Cardiac fibroblast (primary cell): ENCODE measurements at regions not wholly inside any gene's neighbourhood (a gene's known extent, or its start where the extent isn't known, plus 50 kb on each side); places are given as distances from the start of the nearest gene placed in this dataset.
A peak's percentile ranks its signal among the peaks of the same experiment; 100 is the strongest.

Source experiments
- DNase-seq, 2 donors: peaks; one replicate each; pipeline versions ENCODE4 v3.0.0 to v3.0.0-alpha.2; 2010; ENCODE audit warnings: low read depth in 2 of 2
- H3K4me3 ChIP-seq, 2 donors: replicated peaks in 1 of 2; 1 replicate in 1 of 2; 2 replicates in 1 of 2; pipeline ENCODE4 v1.5.1; 2011; ENCODE audit warnings: low read depth in 2 of 2, low read length in 2 of 2, mild to moderate bottlenecking in 2 of 2, moderate library complexity in 1 of 2
- TF ChIP-seq, protein P1 (sequence below): IDR thresholded peaks from one replicate; pipeline ENCODE4 v1.5.1; 2011; ENCODE audit warnings: low read depth, mild to moderate bottlenecking, low read length, inconsistent platforms

DNA sequence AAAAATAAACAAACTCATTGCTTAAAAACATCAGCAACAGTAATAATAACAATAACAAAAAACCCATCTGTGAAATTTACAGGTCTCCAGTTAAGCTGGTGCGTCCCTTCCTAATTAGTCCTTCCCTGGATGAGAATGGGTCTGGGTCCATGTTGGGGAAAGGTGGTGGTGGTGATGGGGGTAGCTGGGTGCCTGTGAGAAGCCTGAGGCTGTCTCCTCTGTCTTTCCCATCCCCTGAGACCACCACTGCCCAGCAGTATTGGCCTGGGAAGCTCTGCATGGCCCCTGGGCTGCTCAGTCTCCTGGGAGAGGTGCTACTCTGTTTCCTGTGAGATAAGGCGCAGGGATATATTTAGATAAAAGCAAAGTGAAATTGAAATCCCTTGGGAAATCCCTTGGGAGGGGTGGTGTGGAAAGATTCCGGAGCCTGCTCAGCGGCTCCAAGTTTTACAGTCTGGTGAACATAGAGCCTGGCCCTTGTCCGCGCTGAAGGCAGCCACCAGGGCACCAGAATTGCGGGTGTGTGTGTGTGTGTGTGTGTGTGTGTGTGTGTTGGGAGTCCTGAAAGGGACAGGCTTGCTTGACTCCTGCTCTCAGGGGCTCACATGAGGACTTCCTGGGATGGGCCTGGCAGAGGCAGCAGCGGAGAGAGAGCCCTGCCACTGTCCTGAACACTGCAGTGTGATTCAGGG, 150.2 kb downstream of the FOXD2 start:
- no peak overlapping the region for H3K4me3 ChIP-seq
- DNase-seq = peak in 1 of 2 donors; percentile 4
- TF ChIP-seq, protein P1, sequence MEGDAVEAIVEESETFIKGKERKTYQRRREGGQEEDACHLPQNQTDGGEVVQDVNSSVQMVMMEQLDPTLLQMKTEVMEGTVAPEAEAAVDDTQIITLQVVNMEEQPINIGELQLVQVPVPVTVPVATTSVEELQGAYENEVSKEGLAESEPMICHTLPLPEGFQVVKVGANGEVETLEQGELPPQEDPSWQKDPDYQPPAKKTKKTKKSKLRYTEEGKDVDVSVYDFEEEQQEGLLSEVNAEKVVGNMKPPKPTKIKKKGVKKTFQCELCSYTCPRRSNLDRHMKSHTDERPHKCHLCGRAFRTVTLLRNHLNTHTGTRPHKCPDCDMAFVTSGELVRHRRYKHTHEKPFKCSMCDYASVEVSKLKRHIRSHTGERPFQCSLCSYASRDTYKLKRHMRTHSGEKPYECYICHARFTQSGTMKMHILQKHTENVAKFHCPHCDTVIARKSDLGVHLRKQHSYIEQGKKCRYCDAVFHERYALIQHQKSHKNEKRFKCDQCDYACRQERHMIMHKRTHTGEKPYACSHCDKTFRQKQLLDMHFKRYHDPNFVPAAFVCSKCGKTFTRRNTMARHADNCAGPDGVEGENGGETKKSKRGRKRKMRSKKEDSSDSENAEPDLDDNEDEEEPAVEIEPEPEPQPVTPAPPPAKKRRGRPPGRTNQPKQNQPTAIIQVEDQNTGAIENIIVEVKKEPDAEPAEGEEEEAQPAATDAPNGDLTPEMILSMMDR = no peak

DNA sequence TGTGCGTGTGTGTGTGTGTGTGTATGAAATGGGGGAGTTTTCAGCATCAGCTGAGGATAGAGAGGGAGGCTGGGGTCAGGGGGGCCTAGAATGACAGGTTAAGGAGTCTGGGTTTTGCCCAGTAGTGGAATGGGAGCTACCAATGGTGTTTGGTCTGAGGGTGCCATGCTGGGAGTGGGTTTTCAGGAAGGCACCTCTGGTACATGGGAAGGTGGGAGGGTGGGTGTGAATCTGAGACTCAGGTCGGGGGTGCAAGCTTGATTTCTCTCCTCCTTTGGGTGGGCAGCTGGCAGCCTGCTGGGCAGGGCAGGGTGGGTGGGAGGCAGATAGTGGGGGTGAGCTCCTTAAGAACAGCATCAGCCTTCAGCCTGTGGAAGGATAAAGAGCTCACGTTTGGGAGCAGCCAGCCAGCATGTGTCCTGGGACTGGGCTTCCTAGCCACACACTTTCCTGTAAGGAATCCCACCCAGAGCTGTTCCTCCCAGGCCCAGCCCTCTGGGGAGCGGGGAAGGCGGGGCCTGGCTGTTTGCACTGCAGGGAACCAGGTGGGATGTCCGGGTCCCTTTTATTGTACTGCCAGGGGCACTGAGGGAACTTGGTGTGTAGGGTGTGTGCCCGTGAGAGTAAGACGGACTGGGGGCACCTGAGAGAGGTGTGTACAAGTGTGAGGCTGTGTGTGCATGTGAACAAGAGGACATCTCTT, 152.8 kb downstream of the FOXD2 start:
- DNase-seq = no peak
- no peak overlapping the region for H3K4me3 ChIP-seq
- TF ChIP-seq, protein P1 = no peak

DNA sequence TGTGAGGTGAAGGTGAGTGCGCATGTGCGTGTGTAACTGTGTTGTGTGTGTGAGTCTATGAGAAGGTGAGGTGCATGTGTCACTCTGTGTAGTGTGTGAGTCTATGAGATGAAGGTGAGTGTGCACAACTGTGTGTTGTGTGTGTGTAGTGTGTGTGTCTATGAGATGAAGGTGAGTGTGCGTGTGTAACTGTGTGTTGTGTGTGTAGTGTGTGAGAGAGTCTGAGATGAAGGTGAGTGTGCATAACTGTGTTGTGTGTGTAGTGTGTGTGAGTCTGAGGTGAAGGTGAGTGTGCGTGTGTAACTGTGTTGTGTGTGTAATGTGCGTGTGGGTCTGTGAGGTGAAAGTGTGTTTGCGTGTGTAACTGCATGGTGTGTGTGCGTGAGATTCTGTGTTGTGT, 154.0 kb downstream of the FOXD2 start:
- H3K4me3 ChIP-seq = no peak overlapping the region
- DNase-seq = no peak
- TF ChIP-seq, protein P1 = no peak

DNA sequence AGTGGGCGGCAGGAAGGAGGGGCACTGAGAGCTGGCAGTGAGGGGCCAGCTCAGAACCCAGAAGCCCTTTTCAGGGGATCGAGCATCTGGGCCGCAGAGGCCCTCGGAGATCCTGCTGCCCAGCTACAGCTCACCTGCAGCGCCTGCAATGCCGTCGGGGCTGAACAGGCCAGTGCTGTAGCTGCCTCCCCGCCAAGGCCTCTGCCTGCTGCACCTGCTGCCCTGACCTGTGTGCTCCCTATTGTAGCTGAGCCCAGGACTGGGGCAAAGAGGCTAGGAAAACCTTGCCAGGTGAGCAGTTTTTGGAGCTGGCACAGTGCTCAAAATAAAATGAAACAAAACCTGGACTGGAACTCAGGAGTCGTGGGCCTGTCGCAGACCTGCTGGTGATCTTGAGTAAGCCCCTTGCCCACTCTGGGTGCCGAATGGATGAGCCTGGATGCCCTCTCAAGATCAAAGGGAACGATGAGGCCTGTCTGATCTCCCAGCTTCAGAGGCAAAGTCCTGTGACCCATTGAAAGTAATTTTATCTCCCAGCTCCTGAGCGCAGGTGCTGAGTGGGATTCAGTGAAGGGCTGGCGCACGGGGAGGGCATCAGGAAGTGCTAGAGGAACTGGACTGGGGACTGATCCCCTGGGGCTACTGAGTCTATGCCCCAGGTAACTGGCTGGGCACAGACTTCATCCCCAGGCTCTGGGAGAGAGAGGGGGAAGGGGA, 154.6 kb downstream of the FOXD2 start:
- TF ChIP-seq, protein P1 = no peak
- H3K4me3 ChIP-seq = no peak overlapping the region
- no peak for DNase-seq

DNA sequence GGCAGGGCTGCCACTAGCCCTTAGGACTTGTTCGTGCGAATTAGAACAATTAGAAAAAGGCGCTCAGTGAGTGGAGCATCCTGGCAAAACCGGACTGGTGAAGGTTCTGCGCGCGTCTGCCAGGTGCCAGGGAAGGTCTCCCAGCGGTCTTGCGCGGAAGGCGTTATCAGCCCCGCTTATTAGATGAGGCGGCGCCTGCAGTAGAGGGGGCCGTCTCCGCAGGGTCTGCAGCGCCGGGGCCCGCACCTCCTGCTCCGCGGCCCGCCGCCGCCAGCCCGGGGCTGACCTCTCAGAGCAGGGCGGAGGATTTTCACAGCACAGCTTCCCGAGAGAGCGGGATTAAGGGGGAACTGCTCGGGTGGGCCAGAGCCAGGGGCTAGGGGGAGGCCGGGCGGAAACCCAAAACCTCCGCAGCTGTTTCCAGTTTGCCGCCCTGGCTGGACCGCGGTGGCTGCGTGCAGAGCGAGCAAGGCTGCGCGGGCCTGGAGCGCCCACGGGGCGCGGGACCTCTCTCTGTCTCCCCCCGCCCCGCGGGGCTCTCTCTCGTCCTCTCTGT, 155.2 kb downstream of the FOXD2 start:
- H3K4me3 ChIP-seq = no peak overlapping the region
- TF ChIP-seq, protein P1 = no peak
- no peak for DNase-seq

DNA sequence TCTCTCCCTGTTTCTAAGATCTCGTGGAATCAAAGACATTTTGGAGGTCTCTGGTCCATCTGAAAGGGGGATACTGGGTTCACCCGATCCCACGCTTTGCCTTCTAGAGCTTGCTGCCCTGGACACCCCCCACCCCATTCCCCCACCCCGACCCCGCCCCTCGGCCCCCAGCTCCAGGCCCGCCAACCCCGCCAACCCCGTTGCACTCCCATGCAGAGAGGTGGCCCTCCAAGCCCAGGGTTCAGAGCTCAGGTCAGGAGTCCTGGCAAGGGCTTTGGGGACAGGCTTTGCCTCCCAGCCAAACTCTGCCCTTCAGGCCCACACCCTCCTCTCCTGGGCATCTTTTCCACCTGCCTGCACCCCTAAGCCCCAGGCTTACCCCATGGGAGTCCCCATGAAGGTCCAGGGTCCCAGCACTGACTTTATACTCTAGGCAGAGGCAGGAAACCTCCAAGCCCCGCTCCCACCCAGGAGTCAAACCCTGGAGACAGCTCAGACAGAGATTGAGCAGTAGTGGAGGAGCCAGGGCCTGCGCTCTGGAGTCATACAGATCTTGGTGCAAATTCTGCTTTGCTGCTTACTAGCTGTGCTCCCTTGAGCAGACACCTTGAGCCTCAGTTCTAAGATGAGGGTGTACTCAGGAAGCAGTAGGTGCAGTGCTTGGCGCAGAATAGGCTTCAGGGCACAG, 155.9 kb downstream of the FOXD2 start:
- TF ChIP-seq, protein P1 = no peak
- H3K4me3 ChIP-seq = no peak overlapping the region
- DNase-seq = no peak
